ENCODE measurements at regions not wholly inside any gene's neighbourhood (a gene's known extent, or its start where the extent isn't known, plus 50 kb on each side); places are given as distances from the start of the nearest gene placed in this dataset.

DNA sequence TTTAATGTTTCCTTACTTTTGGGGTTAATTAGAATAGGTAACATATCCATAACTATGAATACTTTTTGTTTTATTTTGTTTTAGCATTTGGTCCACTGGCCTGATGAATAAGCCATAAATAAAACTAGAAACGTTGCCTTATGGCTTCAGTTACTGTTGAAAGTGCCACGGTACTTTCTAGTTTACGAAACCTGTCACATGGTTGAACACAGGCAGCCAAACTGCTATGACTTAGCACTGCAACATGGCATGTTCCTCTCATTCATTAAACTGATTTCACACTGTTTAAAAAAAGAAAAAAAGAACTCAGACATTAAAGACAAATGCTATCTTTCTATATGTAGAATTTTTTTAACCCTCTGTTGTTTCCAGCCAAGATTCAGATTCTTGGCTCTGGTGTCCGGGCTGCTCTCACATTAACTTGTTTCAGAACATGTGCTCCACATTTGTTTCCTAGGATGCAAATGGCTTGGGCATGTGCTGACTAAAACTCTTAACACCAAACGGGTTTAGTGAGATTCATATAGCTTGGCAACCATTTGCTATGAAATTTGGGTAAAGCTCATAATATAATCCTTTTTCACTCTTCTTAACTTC is 323.9 kb upstream of the RND3 start:
- TF ChIP-seq, protein P1, sequence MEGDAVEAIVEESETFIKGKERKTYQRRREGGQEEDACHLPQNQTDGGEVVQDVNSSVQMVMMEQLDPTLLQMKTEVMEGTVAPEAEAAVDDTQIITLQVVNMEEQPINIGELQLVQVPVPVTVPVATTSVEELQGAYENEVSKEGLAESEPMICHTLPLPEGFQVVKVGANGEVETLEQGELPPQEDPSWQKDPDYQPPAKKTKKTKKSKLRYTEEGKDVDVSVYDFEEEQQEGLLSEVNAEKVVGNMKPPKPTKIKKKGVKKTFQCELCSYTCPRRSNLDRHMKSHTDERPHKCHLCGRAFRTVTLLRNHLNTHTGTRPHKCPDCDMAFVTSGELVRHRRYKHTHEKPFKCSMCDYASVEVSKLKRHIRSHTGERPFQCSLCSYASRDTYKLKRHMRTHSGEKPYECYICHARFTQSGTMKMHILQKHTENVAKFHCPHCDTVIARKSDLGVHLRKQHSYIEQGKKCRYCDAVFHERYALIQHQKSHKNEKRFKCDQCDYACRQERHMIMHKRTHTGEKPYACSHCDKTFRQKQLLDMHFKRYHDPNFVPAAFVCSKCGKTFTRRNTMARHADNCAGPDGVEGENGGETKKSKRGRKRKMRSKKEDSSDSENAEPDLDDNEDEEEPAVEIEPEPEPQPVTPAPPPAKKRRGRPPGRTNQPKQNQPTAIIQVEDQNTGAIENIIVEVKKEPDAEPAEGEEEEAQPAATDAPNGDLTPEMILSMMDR (IDR thresholded peaks at IDR 0.05) = no peak
- TF ChIP-seq POLR2AphosphoS5 (IDR thresholded peaks at IDR 0.05; ENCODE audit: low read depth, low read length) (no peak), TCF7L2 (IDR thresholded peaks at IDR 0.05; ENCODE audit: low read depth, low read length) (no peak)
- TF ChIP-seq, protein P2, sequence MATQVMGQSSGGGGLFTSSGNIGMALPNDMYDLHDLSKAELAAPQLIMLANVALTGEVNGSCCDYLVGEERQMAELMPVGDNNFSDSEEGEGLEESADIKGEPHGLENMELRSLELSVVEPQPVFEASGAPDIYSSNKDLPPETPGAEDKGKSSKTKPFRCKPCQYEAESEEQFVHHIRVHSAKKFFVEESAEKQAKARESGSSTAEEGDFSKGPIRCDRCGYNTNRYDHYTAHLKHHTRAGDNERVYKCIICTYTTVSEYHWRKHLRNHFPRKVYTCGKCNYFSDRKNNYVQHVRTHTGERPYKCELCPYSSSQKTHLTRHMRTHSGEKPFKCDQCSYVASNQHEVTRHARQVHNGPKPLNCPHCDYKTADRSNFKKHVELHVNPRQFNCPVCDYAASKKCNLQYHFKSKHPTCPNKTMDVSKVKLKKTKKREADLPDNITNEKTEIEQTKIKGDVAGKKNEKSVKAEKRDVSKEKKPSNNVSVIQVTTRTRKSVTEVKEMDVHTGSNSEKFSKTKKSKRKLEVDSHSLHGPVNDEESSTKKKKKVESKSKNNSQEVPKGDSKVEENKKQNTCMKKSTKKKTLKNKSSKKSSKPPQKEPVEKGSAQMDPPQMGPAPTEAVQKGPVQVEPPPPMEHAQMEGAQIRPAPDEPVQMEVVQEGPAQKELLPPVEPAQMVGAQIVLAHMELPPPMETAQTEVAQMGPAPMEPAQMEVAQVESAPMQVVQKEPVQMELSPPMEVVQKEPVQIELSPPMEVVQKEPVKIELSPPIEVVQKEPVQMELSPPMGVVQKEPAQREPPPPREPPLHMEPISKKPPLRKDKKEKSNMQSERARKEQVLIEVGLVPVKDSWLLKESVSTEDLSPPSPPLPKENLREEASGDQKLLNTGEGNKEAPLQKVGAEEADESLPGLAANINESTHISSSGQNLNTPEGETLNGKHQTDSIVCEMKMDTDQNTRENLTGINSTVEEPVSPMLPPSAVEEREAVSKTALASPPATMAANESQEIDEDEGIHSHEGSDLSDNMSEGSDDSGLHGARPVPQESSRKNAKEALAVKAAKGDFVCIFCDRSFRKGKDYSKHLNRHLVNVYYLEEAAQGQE (IDR thresholded peaks at IDR 0.05; ENCODE audit: insufficient read depth in 1 of 2, low read depth in 2 of 2, low read length in 1 of 2) = no peak
